GM12872 (cell line): ENCODE measurements at regions not wholly inside any gene's neighbourhood (a gene's known extent, or its start where the extent isn't known, plus 50 kb on each side); places are given as distances from the start of the nearest gene placed in this dataset.

Experiments used
- TF ChIP-seq, protein P1 (sequence below): IDR thresholded peaks from 3 replicates; pipeline ENCODE4 v1.5.1; 2011; ENCODE audit warnings: low read depth, mild to moderate bottlenecking, low read length, moderate library complexity; ENCODE audit not compliant: insufficient read depth

DNA sequence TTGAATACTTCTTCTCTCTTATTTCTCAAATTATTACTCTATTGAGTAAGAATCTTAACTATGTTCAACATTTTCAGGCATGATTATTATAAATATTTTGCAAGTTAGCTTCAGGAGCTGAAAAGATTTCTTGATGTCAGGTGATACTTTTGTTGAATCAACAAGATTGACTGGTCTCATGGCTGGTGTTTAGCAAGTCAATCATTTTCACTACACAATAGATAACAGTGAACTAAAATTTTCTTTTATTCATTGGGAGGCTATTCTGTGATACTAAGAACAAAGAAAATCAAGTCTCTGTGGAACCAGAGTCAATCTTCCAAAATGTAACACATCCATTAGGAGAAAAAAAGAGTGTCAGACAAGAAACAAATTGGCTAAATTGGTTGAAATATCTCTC lies 476.7 kb downstream of the CNTN3 start:
- TF ChIP-seq, protein P1, sequence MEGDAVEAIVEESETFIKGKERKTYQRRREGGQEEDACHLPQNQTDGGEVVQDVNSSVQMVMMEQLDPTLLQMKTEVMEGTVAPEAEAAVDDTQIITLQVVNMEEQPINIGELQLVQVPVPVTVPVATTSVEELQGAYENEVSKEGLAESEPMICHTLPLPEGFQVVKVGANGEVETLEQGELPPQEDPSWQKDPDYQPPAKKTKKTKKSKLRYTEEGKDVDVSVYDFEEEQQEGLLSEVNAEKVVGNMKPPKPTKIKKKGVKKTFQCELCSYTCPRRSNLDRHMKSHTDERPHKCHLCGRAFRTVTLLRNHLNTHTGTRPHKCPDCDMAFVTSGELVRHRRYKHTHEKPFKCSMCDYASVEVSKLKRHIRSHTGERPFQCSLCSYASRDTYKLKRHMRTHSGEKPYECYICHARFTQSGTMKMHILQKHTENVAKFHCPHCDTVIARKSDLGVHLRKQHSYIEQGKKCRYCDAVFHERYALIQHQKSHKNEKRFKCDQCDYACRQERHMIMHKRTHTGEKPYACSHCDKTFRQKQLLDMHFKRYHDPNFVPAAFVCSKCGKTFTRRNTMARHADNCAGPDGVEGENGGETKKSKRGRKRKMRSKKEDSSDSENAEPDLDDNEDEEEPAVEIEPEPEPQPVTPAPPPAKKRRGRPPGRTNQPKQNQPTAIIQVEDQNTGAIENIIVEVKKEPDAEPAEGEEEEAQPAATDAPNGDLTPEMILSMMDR: no peak

DNA sequence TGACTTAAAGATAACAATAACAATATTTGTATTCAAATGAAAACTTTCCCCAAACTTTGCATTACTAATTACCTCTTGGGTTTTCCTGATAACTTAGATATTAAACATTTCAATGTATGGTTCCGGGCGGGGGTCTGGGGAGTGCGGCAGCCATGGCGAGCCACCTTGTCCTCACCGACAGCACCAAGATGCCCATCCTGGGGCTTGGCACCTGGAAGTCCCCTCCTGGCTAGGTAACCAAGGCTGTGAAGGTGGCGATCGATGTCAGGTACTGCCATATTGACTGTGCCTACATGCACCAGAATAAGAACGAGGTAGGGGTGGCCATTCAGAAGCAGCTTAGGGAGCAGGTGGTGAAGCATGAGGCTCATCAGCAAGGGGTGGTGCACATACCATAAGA lies 478.7 kb downstream of the CNTN3 start:
- TF ChIP-seq, protein P1: no peak

DNA sequence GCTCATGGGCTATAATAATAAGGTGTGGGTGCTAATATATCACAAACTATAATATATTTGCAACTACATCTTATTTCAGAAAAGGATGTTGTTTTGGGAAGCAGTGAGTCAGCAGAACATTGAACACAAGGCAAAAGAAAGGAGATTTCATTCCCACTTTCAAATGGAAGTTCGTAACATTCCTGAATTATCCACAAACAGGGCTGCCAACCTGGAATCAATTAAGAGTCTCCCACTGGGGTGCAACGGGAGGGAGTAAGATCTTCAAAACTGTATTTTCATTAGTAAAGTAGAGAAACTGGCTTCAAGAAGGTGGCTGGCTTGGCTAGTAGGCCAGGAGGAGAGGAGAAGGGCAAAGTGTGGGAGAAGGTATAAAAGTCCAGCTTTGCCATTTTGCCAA lies 479.6 kb downstream of the CNTN3 start:
- TF ChIP-seq, protein P1: no peak

DNA sequence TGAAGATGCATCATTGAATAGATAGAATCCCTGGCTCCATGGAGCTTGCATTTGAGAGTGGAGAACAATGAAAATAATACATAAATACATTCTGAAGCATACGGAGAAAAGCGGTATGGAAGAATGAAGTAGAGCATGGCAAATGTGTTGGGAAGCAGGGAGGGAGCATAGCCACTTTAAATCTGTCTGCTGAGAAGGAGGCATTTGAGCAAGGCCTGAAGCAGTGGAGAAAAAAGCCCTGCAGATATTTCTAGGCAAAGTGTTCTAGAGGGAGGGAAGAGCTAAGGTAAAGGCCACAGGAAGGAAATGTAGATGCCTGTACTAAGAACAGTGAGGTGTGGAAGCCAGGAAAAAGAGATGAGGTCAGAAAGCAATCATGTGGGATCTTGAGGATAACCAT lies 484.8 kb downstream of the CNTN3 start:
- TF ChIP-seq, protein P1: no peak

DNA sequence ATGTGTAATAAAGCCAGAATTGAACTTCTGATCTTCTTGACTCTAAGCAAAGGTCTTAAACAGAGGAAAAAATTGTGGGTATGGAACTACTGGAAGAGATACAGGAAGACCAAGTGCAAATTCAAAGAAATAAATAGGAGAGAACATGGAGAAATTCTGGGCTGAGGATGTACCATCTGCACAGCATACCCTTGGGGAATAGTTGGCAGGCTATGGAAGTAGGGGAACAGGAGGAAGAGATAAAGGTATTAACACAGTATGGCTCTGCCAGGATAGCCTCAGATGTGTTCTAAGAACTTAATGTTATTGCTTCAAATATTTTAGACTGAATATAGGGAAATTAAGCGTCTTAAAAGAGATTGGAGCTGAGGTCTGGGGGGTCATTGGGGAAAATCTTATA lies 485.4 kb downstream of the CNTN3 start:
- TF ChIP-seq, protein P1: no peak

DNA sequence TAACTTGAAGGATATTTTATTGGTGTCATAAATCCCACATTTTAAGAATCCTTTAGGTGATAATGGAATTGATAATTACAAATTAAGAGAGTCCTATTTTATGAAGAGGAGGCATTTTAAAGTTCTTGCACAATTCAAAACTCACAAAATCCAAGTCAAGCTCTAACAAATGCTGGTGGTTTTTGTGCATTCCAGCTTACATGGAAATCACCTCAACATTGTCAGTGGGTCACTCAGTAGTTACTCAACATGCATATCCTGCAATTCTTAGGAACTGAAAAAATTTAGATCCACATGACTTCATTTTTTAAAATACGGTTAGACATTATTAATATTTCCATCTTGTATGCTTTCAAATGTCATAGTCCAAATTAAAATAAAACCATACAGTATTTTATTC lies 487.2 kb downstream of the CNTN3 start:
- TF ChIP-seq, protein P1: no peak

DNA sequence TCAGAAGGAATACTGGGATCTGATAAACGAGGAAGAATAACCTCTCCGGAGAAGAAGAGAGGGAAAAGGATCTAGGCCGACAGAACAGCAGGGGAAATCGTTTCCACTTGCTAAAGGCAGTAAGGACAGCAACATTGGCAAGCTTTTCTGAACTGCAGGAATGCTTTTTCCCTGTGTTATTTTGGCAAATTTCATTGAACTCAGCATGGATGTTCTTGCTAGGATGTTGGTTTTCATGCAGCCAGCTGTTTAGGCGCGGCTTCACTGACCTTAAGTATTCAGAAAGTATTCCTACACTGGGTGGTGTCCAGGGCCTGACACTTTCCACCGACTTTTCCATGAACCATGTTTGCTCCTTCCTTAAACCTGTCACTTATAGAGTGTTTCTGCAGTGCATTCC lies 489.7 kb downstream of the CNTN3 start:
- TF ChIP-seq, protein P1: no peak

DNA sequence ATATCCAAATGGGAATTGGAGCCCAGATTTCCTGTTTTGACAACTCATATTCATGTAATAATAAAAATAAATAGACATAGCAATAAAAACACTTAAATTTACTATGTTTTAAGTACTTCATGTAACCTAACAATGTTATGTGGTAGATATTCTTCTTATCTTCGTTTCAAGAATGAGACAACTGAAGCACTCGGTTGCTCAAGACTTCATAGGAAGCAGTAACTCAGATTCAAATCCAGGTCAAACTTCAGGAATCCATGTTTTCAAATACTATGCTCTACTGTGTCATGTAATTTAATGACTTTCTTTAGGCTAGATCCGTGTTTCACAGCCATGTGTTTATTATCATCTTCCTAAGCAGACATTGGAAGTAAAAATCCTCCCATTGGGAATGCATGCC lies 492.2 kb downstream of the CNTN3 start:
- TF ChIP-seq, protein P1: no peak
